Esophagus muscularis mucosa (tissue), 4 donors: ENCODE measurements at regions not wholly inside any gene's neighbourhood (a gene's known extent, or its start where the extent isn't known, plus 50 kb on each side); places are given as distances from the start of the nearest gene placed in this dataset.

Source experiments
- EP300 ChIP-seq: sonication (generic); formaldehyde crosslinking; IDR thresholded peaks from one replicate; pipeline ENCODE4 v1.6.1; 2017; ENCODE audit warnings: antibody characterized with exemption
- POLR2A ChIP-seq: fragments of 450-650 bp; IDR thresholded peaks from one replicate; pipeline ENCODE4 v1.6.1; 2017; ENCODE audit warnings: antibody characterized with exemption, moderate library complexity, mild to moderate bottlenecking, low read depth
- POLR2AphosphoS5 ChIP-seq, 2 donors: sonication (generic); formaldehyde crosslinking; IDR thresholded peaks; one replicate each; pipeline ENCODE4 v1.6.1; 2017; ENCODE audit warnings: antibody characterized with exemption in 2 of 2
- TF ChIP-seq, protein P1 (sequence below), 3 experiments: fragments of 200-600 bp in 2 of 3; fragments of 450-650 bp in 1 of 3; sonication (generic) in 2 of 3; IDR thresholded peaks; one replicate each; pipeline ENCODE4 v1.5.1; 2017 to 2019; ENCODE audit warnings: antibody characterized with exemption in 3 of 3, mild to moderate bottlenecking in 2 of 3, moderate library complexity in 1 of 3

DNA sequence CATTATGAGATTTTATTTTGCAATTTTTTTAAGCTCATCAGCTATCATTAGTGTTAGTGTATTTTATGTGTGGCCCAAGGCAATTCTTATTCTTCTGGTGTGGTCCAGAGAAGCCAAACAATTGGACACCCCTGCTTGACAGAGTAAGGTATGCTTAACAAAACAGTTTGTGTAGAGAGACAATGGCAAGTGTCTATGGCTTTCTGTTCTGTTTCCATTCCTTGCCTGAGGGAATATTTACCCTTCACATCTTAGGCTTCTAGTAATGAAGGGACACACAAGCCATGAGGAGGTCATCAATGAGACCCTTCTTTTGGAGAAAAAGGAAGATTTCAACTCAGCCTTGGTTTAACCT is 1278.4 kb upstream of the TENM4 start:
- TF ChIP-seq POLR2AphosphoS5 (IDR thresholded peaks at IDR 0.05) = no peak
- TF ChIP-seq, protein P1, sequence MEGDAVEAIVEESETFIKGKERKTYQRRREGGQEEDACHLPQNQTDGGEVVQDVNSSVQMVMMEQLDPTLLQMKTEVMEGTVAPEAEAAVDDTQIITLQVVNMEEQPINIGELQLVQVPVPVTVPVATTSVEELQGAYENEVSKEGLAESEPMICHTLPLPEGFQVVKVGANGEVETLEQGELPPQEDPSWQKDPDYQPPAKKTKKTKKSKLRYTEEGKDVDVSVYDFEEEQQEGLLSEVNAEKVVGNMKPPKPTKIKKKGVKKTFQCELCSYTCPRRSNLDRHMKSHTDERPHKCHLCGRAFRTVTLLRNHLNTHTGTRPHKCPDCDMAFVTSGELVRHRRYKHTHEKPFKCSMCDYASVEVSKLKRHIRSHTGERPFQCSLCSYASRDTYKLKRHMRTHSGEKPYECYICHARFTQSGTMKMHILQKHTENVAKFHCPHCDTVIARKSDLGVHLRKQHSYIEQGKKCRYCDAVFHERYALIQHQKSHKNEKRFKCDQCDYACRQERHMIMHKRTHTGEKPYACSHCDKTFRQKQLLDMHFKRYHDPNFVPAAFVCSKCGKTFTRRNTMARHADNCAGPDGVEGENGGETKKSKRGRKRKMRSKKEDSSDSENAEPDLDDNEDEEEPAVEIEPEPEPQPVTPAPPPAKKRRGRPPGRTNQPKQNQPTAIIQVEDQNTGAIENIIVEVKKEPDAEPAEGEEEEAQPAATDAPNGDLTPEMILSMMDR (IDR thresholded peaks at IDR 0.05) = no peak
- TF ChIP-seq EP300 = no peak
- TF ChIP-seq POLR2A = no peak
